ENCODE measurements at regions not wholly inside any gene's neighbourhood (a gene's known extent, or its start where the extent isn't known, plus 50 kb on each side); places are given as distances from the start of the nearest gene placed in this dataset.

GRCh38 chr6:53974941-53975340, 136.3 kb upstream of the MLIP start:
- Histone ChIP-seq H2BK15ac (ENCODE audit: low read length) (no peak overlapping the region), H3K4me1 (replicated peaks in 1 of 4; ENCODE audit: control insufficient read depth in 3 of 4, insufficient read depth in 4 of 4, low read length in 3 of 4) (peaks cover 0 to 3% (median 0%) of the 10 kb centered on the region in 4 experiments; a peak in 2 of 7 replicates), H3K4me2 (ENCODE audit: insufficient read depth in 1 of 2, low read depth in 2 of 2, low read length in 2 of 2) (no peak overlapping the region), H4K8ac (ENCODE audit: extremely low read depth, insufficient read depth, low read length) (no peak overlapping the region), H2BK5ac (ENCODE audit: low read depth, low read length) (no peak overlapping the region), H3K23me2 (ENCODE audit: low read depth, low read length) (no peaks in the 10 kb centered on the region), H3K27ac (ENCODE audit: low read depth, low read length) (no peak overlapping the region), H3K14ac (ENCODE audit: insufficient read length) (no peak overlapping the region), H2BK12ac (ENCODE audit: low read depth, low read length) (no peak overlapping the region), H3K56ac (replicated peaks; ENCODE audit: insufficient read length, low read depth, low read length) (no peak overlapping the region), H3K4ac (replicated peaks; ENCODE audit: insufficient read length, low read depth, low read length) (no peak overlapping the region), H4K91ac (replicated peaks; ENCODE audit: insufficient read length, low read length) (no peak overlapping the region), H2AFZ (ENCODE audit: low read length) (no peak overlapping the region), H3K23ac (ENCODE audit: insufficient read length) (no peak overlapping the region), H3K79me2 (ENCODE audit: control insufficient read depth in 1 of 2, insufficient read depth in 2 of 2, low read length in 2 of 2) (no peaks in the 10 kb centered on the region), H2BK120ac (replicated peaks; ENCODE audit: low read depth, low read length) (no peak overlapping the region), H3K4me3 (ENCODE audit: extremely low read depth in 1 of 4, insufficient read depth in 2 of 4, low read depth in 3 of 4, low read length in 4 of 4) (no peak overlapping the region), H3K27me3 (replicated peaks in 1 of 4; ENCODE audit: control insufficient read depth in 3 of 4, extremely low read depth in 1 of 4, insufficient read depth in 3 of 4, low read length in 3 of 4) (no peaks in the 10 kb centered on the region), H2BK20ac (ENCODE audit: low read length) (no peak overlapping the region), H3K9ac (replicated peaks in 1 of 4; ENCODE audit: extremely low read depth in 1 of 4, low read depth in 3 of 4, low read length in 3 of 4) (no peak overlapping the region), H4K5ac (ENCODE audit: insufficient read length, low read depth, low read length) (no peak overlapping the region), H3K36me3 (ENCODE audit: control insufficient read depth in 2 of 4, insufficient read depth in 4 of 4, low read length in 3 of 4) (no peaks in the 10 kb centered on the region), H3K9me3 (ENCODE audit: insufficient read depth in 2 of 2, low read depth in 1 of 2, low read length in 1 of 2) (no peaks in the 10 kb centered on the region), H3K18ac (ENCODE audit: extremely low read depth, low read length) (no peak overlapping the region), H3K79me1 (ENCODE audit: low read depth, low read length) (no peaks in the 10 kb centered on the region), H4K20me1 (replicated peaks in 1 of 2; ENCODE audit: control insufficient read depth in 1 of 2, insufficient read depth in 2 of 2, low read length in 2 of 2) (no peaks in the 10 kb centered on the region), H2AK5ac (ENCODE audit: low read depth, low read length) (no peak overlapping the region)
- CTCF ChIA-PET (ENCODE audit: partially characterized antibody): interaction anchor here (1.4 to 2.9 kb wide), 2 partner anchors 11 to 246 kb away, joined by 4 to 12 read pairs; no protein-coding TSS in a partner anchor
- DNase-seq (ENCODE audit: low read depth in 1 of 2, low spot score in 2 of 2) (no peak), FAIRE-seq (no peak)
- POLR2A ChIA-PET (ENCODE audit: partially characterized antibody): interaction anchor here (0.6 to 0.8 kb wide), 2 partner anchors 12 to 15 kb away, joined by 3 read pairs; no protein-coding TSS in a partner anchor
- no peak for TF ChIP-seq CTCF (IDR thresholded peaks at IDR 0.05; ENCODE audit: control extremely low read depth in 1 of 3, insufficient read depth in 1 of 3, low read depth in 1 of 3, low read length in 3 of 3)
- TF ChIP-seq ASH2L (IDR thresholded peaks at IDR 0.05; ENCODE audit: low read length): no peak
- TF ChIP-seq SP2 (IDR thresholded peaks at IDR 0.05; ENCODE audit: low read length): no peak
- no peak for TF ChIP-seq CBX8 (IDR thresholded peaks at IDR 0.05; ENCODE audit: borderline replicate concordance, low read depth, low read length)

Measured in H1 (cell line).